Neutrophil (primary cell): ENCODE measurements at regions not wholly inside any gene's neighbourhood (a gene's known extent, or its start where the extent isn't known, plus 50 kb on each side); places are given as distances from the start of the nearest gene placed in this dataset.

Source experiments
- H3K27ac ChIP-seq: fragments of 200-600 bp; sonication (generic); 2 replicates; pipeline ENCODE4 v1.5.1; 2016; ENCODE audit warnings: mild to moderate bottlenecking, moderate library complexity
- H3K27me3 ChIP-seq: fragments of 200-600 bp; sonication (generic); 2 replicates; pipeline ENCODE4 v1.6.0; 2016; ENCODE audit warnings: mild to moderate bottlenecking
- H3K36me3 ChIP-seq: fragments of 200-600 bp; sonication (generic); 2 replicates; pipeline ENCODE4 v1.5.1; 2017
- H3K4me1 ChIP-seq, 2 experiments: fragments of 200-600 bp in 1 of 2; sonication (generic) in 1 of 2; 1 replicate in 1 of 2; 2 replicates in 1 of 2; pipeline versions ENCODE4 v1.5.1 to v1.6.1; 2013 to 2016; ENCODE audit warnings: low read depth in 1 of 2, low read length in 1 of 2, mild to moderate bottlenecking in 1 of 2, moderate library complexity in 1 of 2; ENCODE audit not compliant: control insufficient read depth in 1 of 2, insufficient read depth in 1 of 2
- H3K4me3 ChIP-seq, 2 experiments: fragments of 200-600 bp in 1 of 2; sonication (generic) in 1 of 2; 1 replicate in 1 of 2; 2 replicates in 1 of 2; pipeline ENCODE4 v1.5.1; 2013 to 2016; ENCODE audit warnings: low read depth in 1 of 2, low read length in 1 of 2, mild to moderate bottlenecking in 1 of 2, moderate library complexity in 1 of 2
- H3K9me3 ChIP-seq: fragments of 200-600 bp; sonication (generic); 2 replicates; pipeline ENCODE4 v1.5.1; 2016
- CTCF ChIP-seq: fragments of 200-600 bp; sonication (generic); IDR thresholded peaks from 2 replicates; pipeline ENCODE4 v1.5.1; 2016; ENCODE audit warnings: antibody characterized with exemption

GRCh38 chr9:80400624-80401230 is 829.0 kb downstream of the TLE4 start:
- no peak for TF ChIP-seq CTCF
- Histone ChIP-seq H3K9me3 (no peaks in the 10 kb centered on the region), H3K36me3 (no peaks in the 10 kb centered on the region)

DNA sequence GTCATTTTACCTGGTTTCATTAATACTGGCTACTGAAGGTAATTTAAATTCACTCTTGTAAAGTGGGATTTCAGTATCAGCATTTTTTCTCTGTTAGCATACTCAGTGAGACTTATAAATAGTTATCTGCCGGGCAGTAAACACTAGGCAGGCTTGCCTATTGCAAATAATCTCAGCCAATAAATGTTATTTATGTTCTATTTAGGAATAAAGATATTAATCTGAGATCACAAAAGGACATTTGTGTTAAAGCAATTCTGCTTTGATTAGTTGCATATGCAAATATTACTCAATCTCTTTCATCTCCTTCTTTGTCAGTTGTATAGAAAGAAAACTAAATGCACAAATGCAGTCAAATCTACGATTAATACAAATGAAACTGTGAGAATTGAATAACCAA is 827.8 kb downstream of the TLE4 start:
- no peaks in the 10 kb centered on the region for H3K9me3 ChIP-seq
- no peaks in the 10 kb centered on the region for H3K27me3 ChIP-seq
- TF ChIP-seq CTCF: no peak
- H3K4me3 ChIP-seq: no peak overlapping the region
- no peak overlapping the region for H3K27ac ChIP-seq
- no peaks in the 10 kb centered on the region for H3K36me3 ChIP-seq
- no peaks in the 10 kb centered on the region for H3K4me1 ChIP-seq

More at GRCh38 chr9:80400624-80401230, 829.0 kb downstream of the TLE4 start:
- H3K27me3 ChIP-seq: no peaks in the 10 kb centered on the region
- no peaks in the 10 kb centered on the region for H3K4me1 ChIP-seq
- H3K27ac ChIP-seq: no peak overlapping the region
- H3K4me3 ChIP-seq: no peak overlapping the region

GRCh38 chr9:80387828-80388227 is 816.1 kb downstream of the TLE4 start:
- H3K4me1 ChIP-seq: no peaks in the 10 kb centered on the region
- H3K27ac ChIP-seq: no peak overlapping the region
- H3K9me3 ChIP-seq: no peaks in the 10 kb centered on the region
- H3K27me3 ChIP-seq: no peaks in the 10 kb centered on the region
- no peak for TF ChIP-seq CTCF
- no peak overlapping the region for H3K4me3 ChIP-seq
- H3K36me3 ChIP-seq: no peaks in the 10 kb centered on the region

DNA sequence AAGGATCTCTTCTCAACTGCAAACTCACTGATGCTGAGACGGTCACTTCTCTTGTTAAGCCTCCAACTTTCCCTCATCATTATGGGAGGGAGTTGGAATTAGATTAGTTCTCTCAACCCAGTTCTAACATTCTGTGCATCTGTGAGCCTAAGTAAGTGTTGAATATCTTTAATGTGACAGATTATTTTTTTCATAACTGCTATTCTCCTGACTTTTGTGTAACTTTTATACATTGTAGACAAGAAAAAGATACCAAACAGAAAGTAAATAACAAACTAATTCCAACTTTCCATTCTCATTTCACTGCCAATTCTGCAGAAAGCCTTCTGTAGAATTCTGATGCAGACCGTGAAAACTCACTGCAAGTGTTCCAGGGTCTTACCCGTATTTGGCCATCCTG is 813.5 kb downstream of the TLE4 start:
- H3K27me3 ChIP-seq: no peaks in the 10 kb centered on the region
- H3K4me1 ChIP-seq: no peaks in the 10 kb centered on the region
- no peaks in the 10 kb centered on the region for H3K9me3 ChIP-seq
- TF ChIP-seq CTCF: no peak
- H3K4me3 ChIP-seq: no peak overlapping the region
- no peaks in the 10 kb centered on the region for H3K36me3 ChIP-seq
- no peak overlapping the region for H3K27ac ChIP-seq

- H3K4me3 ChIP-seq: no peak overlapping the region
- H3K9me3 ChIP-seq: no peaks in the 10 kb centered on the region
- H3K4me1 ChIP-seq: no peaks in the 10 kb centered on the region
Measured at GRCh38 chr9:80383331-80383730, 811.6 kb downstream of the TLE4 start.

More at GRCh38 chr9:80383331-80383730, 811.6 kb downstream of the TLE4 start:
- no peaks in the 10 kb centered on the region for H3K27me3 ChIP-seq
- no peak for TF ChIP-seq CTCF
- H3K36me3 ChIP-seq: no peaks in the 10 kb centered on the region
- no peak overlapping the region for H3K27ac ChIP-seq
